ENCODE measurements at regions not wholly inside any gene's neighbourhood (a gene's known extent, or its start where the extent isn't known, plus 50 kb on each side); places are given as distances from the start of the nearest gene placed in this dataset.

GRCh38 chr21:25314247-25314646 is 293.0 kb downstream of the MRPL39 start:
- no peak for TF ChIP-seq CTCF (conservative IDR thresholded peaks at IDR 0.05; ENCODE audit: low read length)
- TF ChIP-seq EZH2phosphoT487 (IDR thresholded peaks at IDR 0.05; ENCODE audit: borderline replicate concordance): no peak
- Histone ChIP-seq H2AFZ (ENCODE audit: low read length) (no peak overlapping the region), H3K4me3 (ENCODE audit: low read length, poor library complexity, severe bottlenecking) (no peak overlapping the region), H3K4me2 (ENCODE audit: low read depth, low read length, poor library complexity, severe bottlenecking) (no peak overlapping the region), H3K9me2 (replicated peaks; ENCODE audit: low read depth, low read length) (no peaks in the 10 kb centered on the region), H3K79me2 (ENCODE audit: insufficient read depth, low read length) (no peaks in the 10 kb centered on the region), H3K27me3 (ENCODE audit: insufficient read depth, low read length, poor library complexity, severe bottlenecking) (no peaks in the 10 kb centered on the region), H3K9me3 (ENCODE audit: insufficient read depth, low read depth, low read length) (no peaks in the 10 kb centered on the region), H3K36me3 (ENCODE audit: insufficient read depth, low read length) (no peaks in the 10 kb centered on the region), H3K4me1 (ENCODE audit: insufficient read depth, low read length, poor library complexity, severe bottlenecking) (no peaks in the 10 kb centered on the region), H4K20me1 (ENCODE audit: insufficient read depth, low read length, poor library complexity, severe bottlenecking) (no peaks in the 10 kb centered on the region), H3K9ac (ENCODE audit: low read depth, low read length, poor library complexity, severe bottlenecking) (no peak overlapping the region), H3F3A (ENCODE audit: low read depth) (no peaks in the 10 kb centered on the region)

- TF ChIP-seq CTCF (conservative IDR thresholded peaks at IDR 0.05; ENCODE audit: low read length) (no peak), EZH2phosphoT487 (IDR thresholded peaks at IDR 0.05; ENCODE audit: borderline replicate concordance) (no peak)
- H3K4me3 ChIP-seq (ENCODE audit: low read length, poor library complexity, severe bottlenecking): no peak overlapping the region
- H3K27me3 ChIP-seq (ENCODE audit: insufficient read depth, low read length, poor library complexity, severe bottlenecking): no peaks in the 10 kb centered on the region
- H4K20me1 ChIP-seq (ENCODE audit: insufficient read depth, low read length, poor library complexity, severe bottlenecking): no peaks in the 10 kb centered on the region
- H3K79me2 ChIP-seq (ENCODE audit: insufficient read depth, low read length): no peaks in the 10 kb centered on the region
- no peak overlapping the region for H3K9ac ChIP-seq (ENCODE audit: low read depth, low read length, poor library complexity, severe bottlenecking)
- no peaks in the 10 kb centered on the region for H3K4me1 ChIP-seq (ENCODE audit: insufficient read depth, low read length, poor library complexity, severe bottlenecking)
- H3K4me2 ChIP-seq (ENCODE audit: low read depth, low read length, poor library complexity, severe bottlenecking): no peak overlapping the region
- H3K9me3 ChIP-seq (ENCODE audit: insufficient read depth, low read depth, low read length): no peaks in the 10 kb centered on the region
- H3F3A ChIP-seq (ENCODE audit: low read depth): no peaks in the 10 kb centered on the region
- no peaks in the 10 kb centered on the region for H3K36me3 ChIP-seq (ENCODE audit: insufficient read depth, low read length)
- no peaks in the 10 kb centered on the region for H3K9me2 ChIP-seq (replicated peaks; ENCODE audit: low read depth, low read length)
- H2AFZ ChIP-seq (ENCODE audit: low read length): no peak overlapping the region
These were observed 293.5 kb downstream of the MRPL39 start for GRCh38 chr21:25313829-25314228.

GRCh38 chr21:25307489-25307888 is 299.8 kb downstream of the MRPL39 start:
- H3K9me2 ChIP-seq (replicated peaks; ENCODE audit: low read depth, low read length): no peaks in the 10 kb centered on the region
- no peaks in the 10 kb centered on the region for H4K20me1 ChIP-seq (ENCODE audit: insufficient read depth, low read length, poor library complexity, severe bottlenecking)
- no peak overlapping the region for H3K9ac ChIP-seq (ENCODE audit: low read depth, low read length, poor library complexity, severe bottlenecking)
- no peak overlapping the region for H3K4me3 ChIP-seq (ENCODE audit: low read length, poor library complexity, severe bottlenecking)
- H3K27me3 ChIP-seq (ENCODE audit: insufficient read depth, low read length, poor library complexity, severe bottlenecking): no peaks in the 10 kb centered on the region
- no peaks in the 10 kb centered on the region for H3K4me1 ChIP-seq (ENCODE audit: insufficient read depth, low read length, poor library complexity, severe bottlenecking)
- no peaks in the 10 kb centered on the region for H3F3A ChIP-seq (ENCODE audit: low read depth)
- H3K4me2 ChIP-seq (ENCODE audit: low read depth, low read length, poor library complexity, severe bottlenecking): no peak overlapping the region
- no peaks in the 10 kb centered on the region for H3K79me2 ChIP-seq (ENCODE audit: insufficient read depth, low read length)
- TF ChIP-seq CTCF (conservative IDR thresholded peaks at IDR 0.05; ENCODE audit: low read length): no peak
- no peak for TF ChIP-seq EZH2phosphoT487 (IDR thresholded peaks at IDR 0.05; ENCODE audit: borderline replicate concordance)
- no peak overlapping the region for H2AFZ ChIP-seq (ENCODE audit: low read length)
- no peaks in the 10 kb centered on the region for H3K36me3 ChIP-seq (ENCODE audit: insufficient read depth, low read length)
- H3K9me3 ChIP-seq (ENCODE audit: insufficient read depth, low read depth, low read length): no peaks in the 10 kb centered on the region

All from Loucy (cell line).